Fibroblast of lung (primary cell): ENCODE measurements at regions not wholly inside any gene's neighbourhood (a gene's known extent, or its start where the extent isn't known, plus 50 kb on each side); places are given as distances from the start of the nearest gene placed in this dataset.

Source experiments
- CTCF ChIP-seq, 2 donors: IDR thresholded peaks in 1 of 2; conservative IDR thresholded peaks in 1 of 2; 1 replicate in 1 of 2; 2 replicates in 1 of 2; pipeline ENCODE4 v1.5.1; 2011 to 2012; ENCODE audit warnings: low read length in 2 of 2, control low read depth in 1 of 2, inconsistent platforms in 1 of 2, low read depth in 1 of 2, mild to moderate bottlenecking in 1 of 2
- EZH2 ChIP-seq: IDR thresholded peaks from 2 replicates; pipeline ENCODE4 v1.5.1; 2012; ENCODE audit warnings: low read length, control low read depth, mild to moderate bottlenecking; ENCODE audit errors: missing control alignments

DNA sequence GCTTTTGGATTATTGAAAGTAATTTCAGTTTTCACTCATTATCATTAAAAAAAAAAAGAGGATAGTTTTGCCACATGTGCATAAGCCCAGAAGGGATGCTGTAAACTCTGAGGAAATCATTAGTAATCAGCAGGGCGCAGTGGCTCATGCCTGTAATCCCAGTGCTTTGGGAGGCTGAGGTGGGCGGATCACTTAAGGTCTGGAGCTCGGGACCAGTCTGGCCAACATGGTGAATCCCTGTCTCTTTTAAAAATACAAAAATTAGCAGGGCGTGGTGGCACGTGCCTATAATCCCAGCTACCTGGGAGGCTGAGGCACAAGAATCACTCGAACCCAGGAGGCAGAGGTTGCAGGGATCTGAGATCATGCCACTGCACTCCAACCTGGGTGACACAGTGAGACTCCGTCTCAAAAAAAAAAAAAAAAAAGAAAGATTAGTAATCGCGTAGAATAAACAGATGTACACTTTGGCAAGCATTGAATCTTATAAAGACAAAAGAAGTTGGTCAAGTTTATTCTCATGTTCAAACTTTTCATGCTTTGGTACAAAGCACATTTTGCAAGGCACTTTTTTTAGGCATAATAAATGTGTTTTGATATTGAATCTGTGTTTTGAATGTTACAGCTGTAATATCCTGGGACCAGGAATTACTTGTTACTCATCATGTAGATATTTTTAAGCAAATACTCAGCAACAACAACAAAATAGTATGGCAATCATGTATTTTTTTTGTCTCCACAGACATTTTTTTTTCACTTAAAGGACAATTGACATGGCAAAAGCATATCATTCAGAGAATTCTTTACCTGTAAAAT is 93.2 kb upstream of the AGTR1 start:
- no peak for TF ChIP-seq CTCF (conservative IDR thresholded peaks at IDR 0.05 in 1 of 2, IDR thresholded peaks at IDR 0.05 in 1 of 2; ENCODE audit: low read depth in 1 of 2, low read length in 2 of 2)
- no peak for TF ChIP-seq EZH2
